KOPT-K1 (cell line): ENCODE measurements at regions not wholly inside any gene's neighbourhood (a gene's known extent, or its start where the extent isn't known, plus 50 kb on each side); places are given as distances from the start of the nearest gene placed in this dataset.

ENCODE experiments used
- H3K27ac ChIP-seq: fragments of 200-600 bp; sonication (generic); 2 replicates; pipeline ENCODE4 v1.5.1; 2016; ENCODE audit warnings: antibody characterized with exemption, mild to moderate bottlenecking, low read depth, low read length; ENCODE audit not compliant: poor library complexity, severe bottlenecking
- H3K36me3 ChIP-seq: fragments of 200-600 bp; sonication (generic); 2 replicates; pipeline ENCODE4 v1.5.1; 2017; ENCODE audit warnings: antibody characterized with exemption, mild to moderate bottlenecking, low read length, moderate library complexity; ENCODE audit not compliant: insufficient read depth
- H3K9me3 ChIP-seq: fragments of 200-600 bp; sonication (generic); 2 replicates; pipeline ENCODE4 v1.5.1; 2017; ENCODE audit warnings: antibody characterized with exemption, low read length, mild to moderate bottlenecking; ENCODE audit not compliant: insufficient read depth, poor library complexity, severe bottlenecking

DNA sequence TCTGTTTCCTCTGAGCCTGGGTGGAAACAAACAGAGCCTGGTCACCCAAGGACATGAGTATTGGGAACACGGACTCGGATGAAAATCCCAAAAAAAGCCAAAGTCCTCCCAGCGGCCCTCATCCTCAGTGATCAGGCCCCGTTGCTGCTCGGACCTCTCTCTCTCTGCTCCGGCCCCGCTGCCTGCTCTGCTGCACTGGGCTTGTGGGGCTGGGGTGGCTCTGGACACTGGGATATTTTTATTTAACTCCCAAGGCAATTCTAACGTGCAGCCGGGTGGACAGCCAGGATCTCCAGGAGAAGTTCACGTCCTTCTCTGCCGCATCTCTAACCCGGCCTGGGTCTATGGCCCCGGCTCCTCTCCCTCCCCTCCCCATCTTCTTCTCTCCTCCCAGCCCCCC lies 280.9 kb upstream of the TNRC6C start:
- Histone ChIP-seq H3K27ac (no peak overlapping the region), H3K9me3 (no peaks in the 10 kb centered on the region), H3K36me3 (no peaks in the 10 kb centered on the region)

GRCh38 chr17:77679589-77679988 lies 278.9 kb upstream of the TNRC6C start:
- H3K9me3 ChIP-seq = no peaks in the 10 kb centered on the region
- H3K27ac ChIP-seq = no peak overlapping the region
- H3K36me3 ChIP-seq = no peaks in the 10 kb centered on the region

GRCh38 chr17:77681861-77682260 lies 276.6 kb upstream of the TNRC6C start:
- no peak overlapping the region for H3K27ac ChIP-seq
- H3K9me3 ChIP-seq = no peaks in the 10 kb centered on the region
- no peaks in the 10 kb centered on the region for H3K36me3 ChIP-seq

DNA sequence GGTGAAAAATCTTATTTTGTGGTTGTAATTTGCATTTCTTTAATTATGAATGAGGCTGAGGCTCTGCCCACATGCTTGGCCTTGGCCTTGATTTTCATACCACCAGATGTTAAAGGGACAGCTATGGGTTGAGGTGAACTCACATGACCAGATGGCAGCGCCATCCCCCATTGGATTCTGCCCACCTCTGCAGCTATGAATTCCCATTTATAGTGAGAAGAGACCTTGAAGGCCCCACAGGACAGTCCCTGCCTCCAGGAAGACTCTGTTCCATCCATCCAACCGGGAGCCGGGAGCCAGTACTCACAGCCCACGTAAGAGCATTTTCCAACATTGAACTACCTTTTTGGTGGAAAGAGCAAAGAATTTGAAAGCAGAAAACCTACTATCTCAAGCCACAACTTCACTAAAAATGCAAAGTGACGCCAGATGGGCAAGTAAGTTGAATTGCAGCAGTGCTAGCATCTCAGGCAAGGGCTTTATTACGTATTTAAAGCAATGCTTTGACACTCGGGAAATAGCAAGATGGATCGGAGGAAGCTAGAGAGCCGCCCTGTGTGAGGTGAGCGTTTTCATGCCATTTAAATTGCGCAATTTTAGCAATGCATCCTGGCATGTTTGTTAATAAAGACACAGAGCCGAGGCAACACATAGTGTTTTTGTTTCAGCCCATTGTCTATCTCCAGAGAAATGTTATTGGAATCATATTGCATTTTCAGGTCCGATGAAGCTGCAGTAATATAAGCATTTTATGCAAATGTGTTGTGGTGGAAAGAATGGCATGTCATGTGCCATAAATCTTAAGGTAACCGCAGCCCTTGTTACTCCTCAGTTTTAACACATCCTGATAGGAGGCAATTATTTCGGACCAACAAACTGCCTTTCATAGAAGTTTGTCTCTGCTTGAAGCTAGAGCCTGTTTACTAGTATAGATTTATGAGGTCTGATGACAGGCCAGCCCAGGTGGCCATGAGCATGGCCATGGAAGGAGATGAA lies 273.4 kb upstream of the TNRC6C start:
- no peaks in the 10 kb centered on the region for H3K9me3 ChIP-seq
- no peak overlapping the region for H3K27ac ChIP-seq
- no peaks in the 10 kb centered on the region for H3K36me3 ChIP-seq

- H3K9me3 ChIP-seq = no peaks in the 10 kb centered on the region
- no peak overlapping the region for H3K27ac ChIP-seq
These were observed 272.5 kb upstream of the TNRC6C start for GRCh38 chr17:77685881-77686486.

DNA sequence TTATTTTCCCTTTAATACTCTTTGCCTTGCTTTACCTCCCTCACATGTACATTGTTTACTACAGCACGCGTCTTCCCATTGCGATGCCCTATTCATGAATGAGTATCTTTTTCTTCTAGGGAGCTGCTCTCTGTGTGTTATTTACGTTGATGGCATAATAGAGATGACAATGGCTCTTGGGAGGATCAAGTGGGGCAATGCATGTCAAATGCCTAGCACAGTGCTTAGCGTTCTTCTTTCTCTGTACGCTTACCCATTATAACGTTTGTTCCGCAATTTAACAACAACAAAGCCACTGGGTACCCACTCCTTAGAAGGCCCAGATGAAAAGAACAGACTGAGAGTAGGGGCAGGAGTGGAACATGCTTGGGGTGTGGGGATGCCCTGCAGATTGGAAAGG lies 271.6 kb upstream of the TNRC6C start:
- Histone ChIP-seq H3K36me3 (no peaks in the 10 kb centered on the region), H3K27ac (no peak overlapping the region), H3K9me3 (no peaks in the 10 kb centered on the region)

More at GRCh38 chr17:77685881-77686486, 272.5 kb upstream of the TNRC6C start:
- H3K36me3 ChIP-seq = no peaks in the 10 kb centered on the region

DNA sequence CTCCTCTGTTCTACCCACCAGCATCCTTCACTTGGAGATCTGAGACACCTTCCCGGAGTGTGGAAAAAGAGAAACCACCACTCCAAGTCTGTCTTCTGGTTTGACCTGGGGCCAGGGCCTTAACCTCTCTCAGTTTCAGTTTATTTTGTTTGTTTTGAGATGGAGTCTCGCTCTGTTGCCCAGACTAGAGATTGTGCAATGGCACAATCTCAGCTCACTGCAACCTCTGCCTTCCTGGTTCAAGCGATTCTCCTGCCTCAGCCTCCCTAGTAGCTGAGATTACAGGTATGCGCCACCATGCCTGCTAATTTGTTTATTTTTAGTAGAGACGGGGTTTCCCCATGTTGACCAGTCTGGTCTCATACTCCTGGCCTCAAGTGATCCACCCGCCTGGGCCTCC lies 271.1 kb upstream of the TNRC6C start:
- no peaks in the 10 kb centered on the region for H3K36me3 ChIP-seq
- H3K27ac ChIP-seq = no peak overlapping the region
- H3K9me3 ChIP-seq = no peaks in the 10 kb centered on the region

- H3K36me3 ChIP-seq = no peaks in the 10 kb centered on the region
- H3K9me3 ChIP-seq = no peaks in the 10 kb centered on the region
- H3K27ac ChIP-seq = no peak overlapping the region
These were observed 270.6 kb upstream of the TNRC6C start for GRCh38 chr17:77687921-77688320.

GRCh38 chr17:77688369-77688768 lies 270.1 kb upstream of the TNRC6C start:
- H3K9me3 ChIP-seq = no peaks in the 10 kb centered on the region
- H3K27ac ChIP-seq = no peak overlapping the region
- no peaks in the 10 kb centered on the region for H3K36me3 ChIP-seq

- Histone ChIP-seq H3K9me3 (no peaks in the 10 kb centered on the region), H3K36me3 (no peaks in the 10 kb centered on the region), H3K27ac (no peak overlapping the region)
These were observed 268.0 kb upstream of the TNRC6C start for GRCh38 chr17:77690271-77691161.

DNA sequence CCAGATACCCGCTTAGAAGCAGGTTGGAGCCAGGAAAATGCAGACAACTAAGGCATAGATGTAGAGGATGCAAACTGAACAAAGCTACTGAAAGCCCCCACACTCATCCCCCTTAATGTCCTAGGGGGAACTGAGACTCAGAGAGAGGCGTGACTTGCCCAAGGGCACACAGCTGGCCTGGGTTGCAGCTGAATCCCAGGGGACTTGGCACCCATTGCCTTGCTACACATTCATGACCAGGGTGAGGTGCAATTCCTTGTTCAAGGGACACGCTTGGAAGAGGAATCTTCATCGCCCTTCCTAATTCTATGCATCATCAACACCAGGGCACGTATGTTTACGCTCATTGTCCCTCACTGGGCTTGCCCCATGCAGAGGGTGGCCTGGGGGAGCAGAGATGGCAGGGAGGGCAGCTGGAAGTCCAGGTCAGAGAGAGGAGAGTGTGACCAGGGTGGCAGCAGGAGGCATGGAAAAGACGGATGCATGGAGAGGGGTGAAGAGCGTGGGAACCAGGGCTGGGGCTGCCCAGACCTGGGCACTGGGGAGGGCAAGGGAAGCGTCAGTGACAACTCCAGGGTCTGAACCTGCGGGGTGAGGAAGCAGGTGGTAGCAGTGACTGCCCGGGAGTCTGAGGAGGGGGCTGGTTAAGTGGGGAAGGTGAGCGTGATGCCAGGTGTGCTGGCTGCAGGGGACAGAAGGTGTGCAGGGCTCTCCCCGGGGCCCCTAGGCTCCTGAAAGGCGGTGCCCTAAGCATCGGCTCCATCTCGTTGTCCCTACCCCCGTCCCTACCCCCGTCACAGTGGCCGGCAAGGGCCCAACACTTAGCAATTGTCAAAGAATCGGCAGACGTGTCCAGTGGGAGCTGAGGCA lies 267.1 kb upstream of the TNRC6C start:
- no peaks in the 10 kb centered on the region for H3K36me3 ChIP-seq
- H3K27ac ChIP-seq = no peak overlapping the region
- no peaks in the 10 kb centered on the region for H3K9me3 ChIP-seq

GRCh38 chr17:77692571-77693161 lies 265.8 kb upstream of the TNRC6C start:
- H3K9me3 ChIP-seq = no peaks in the 10 kb centered on the region
- no peak overlapping the region for H3K27ac ChIP-seq
- H3K36me3 ChIP-seq = no peaks in the 10 kb centered on the region

DNA sequence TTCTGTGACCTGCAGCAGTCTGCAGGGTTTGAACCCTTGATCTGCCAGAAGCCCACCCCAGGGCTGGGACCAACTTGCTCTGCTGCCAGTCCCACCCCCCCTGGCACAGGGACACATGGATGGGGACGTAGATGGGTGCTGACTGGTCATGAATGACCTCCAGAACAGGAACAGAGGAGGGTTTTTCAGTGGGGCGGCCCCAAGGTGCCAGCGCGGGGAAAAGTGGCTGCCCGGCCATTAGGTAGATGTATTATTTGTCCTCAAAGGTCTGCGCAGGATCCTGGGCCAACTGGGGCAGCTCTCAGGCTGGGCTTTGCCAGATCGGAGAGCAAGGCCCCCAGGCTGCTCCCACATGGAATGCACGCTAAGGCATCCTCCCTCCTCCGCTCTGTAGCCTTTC lies 265.2 kb upstream of the TNRC6C start:
- Histone ChIP-seq H3K36me3 (no peaks in the 10 kb centered on the region), H3K9me3 (no peaks in the 10 kb centered on the region)

GRCh38 chr17:77693776-77694175 lies 264.7 kb upstream of the TNRC6C start:
- Histone ChIP-seq H3K9me3 (no peaks in the 10 kb centered on the region), H3K36me3 (no peaks in the 10 kb centered on the region), H3K27ac (no peak overlapping the region)

More for the DNA sequence above, 265.2 kb upstream of the TNRC6C start:
- H3K27ac ChIP-seq = no peak overlapping the region
